K562 (cell line): ENCODE measurements at regions not wholly inside any gene's neighbourhood (a gene's known extent, or its start where the extent isn't known, plus 50 kb on each side); places are given as distances from the start of the nearest gene placed in this dataset.

Source experiments
- ATAC-seq: fragments of 200-7000 bp; cut with Tn5 transposase; 3 replicates; pipeline ENCODE4 v1.9.1; 2020; ENCODE audit warnings: moderate library complexity
- BruUV-seq: library from RNA; stranded (reverse); fragments of 400-500 nt; replicated peaks from 2 replicates; lab custom pipeline; 2021; lab: Mats Ljungman, UMichigan
- CTCF ChIA-PET: fragments of 300-600 bp; formaldehyde crosslinking; extraction: SDS; loops from one replicate; lab custom pipeline; 2021; ENCODE audit warnings: low intra/inter-chr PET ratio; lab: Yijun Ruan, JAX
- POLR2A ChIA-PET: fragments of 300-600, 350-650 bp; sonication (Branson Sonifier 250); formaldehyde crosslinking; extraction: SDS; loops from one replicate; lab custom pipeline; 2021; ENCODE audit warnings: antibody characterized with exemption, inconsistent platforms; lab: Yijun Ruan, JAX
- DNase-seq, 4 experiments: peaks; one replicate each; pipeline versions ENCODE4 v3.0.0 to v3.0.0-alpha.2; 2011 to 2018; ENCODE audit warnings: low spot score in 3 of 4, mixed read lengths in 3 of 4; ENCODE audit errors: extremely low read depth in 1 of 4
- FAIRE-seq: peaks from 2 replicates; lab custom pipeline; 2011; peaks lifted over from hg19 to GRCh38; lab: Jason Lieb, UNC
- H2AFZ ChIP-seq: 2 replicates; pipeline ENCODE4 v1.6.0; 2011; ENCODE audit warnings: low read depth, low read length, control low read depth, inconsistent platforms
- H3K27ac ChIP-seq: fragments of 200-600 bp; 3 replicates; pipeline ENCODE4 v1.8.0; 2011; ENCODE audit warnings: low read depth, mild to moderate bottlenecking, control low read depth, inconsistent platforms, low read length, moderate library complexity, mixed read lengths; ENCODE audit errors: extremely low read depth
- H3K27me3 ChIP-seq, 2 experiments: fragments of 300-600 bp in 1 of 2; 2 replicates in 1 of 2; 3 replicates in 1 of 2; pipeline versions ENCODE4 v1.6.0 to v1.8.0; 2011; ENCODE audit warnings: inconsistent platforms in 2 of 2, low read length in 2 of 2, mild to moderate bottlenecking in 1 of 2, mixed read lengths in 1 of 2, moderate library complexity in 1 of 2; ENCODE audit not compliant: control insufficient read depth in 2 of 2, insufficient read depth in 2 of 2
- H3K36me3 ChIP-seq: fragments of 300-600 bp; 3 replicates; pipeline ENCODE4 v1.8.0; 2011; ENCODE audit warnings: mild to moderate bottlenecking, low read length, inconsistent platforms; ENCODE audit not compliant: control insufficient read depth, insufficient read depth
- H3K4me1 ChIP-seq, 2 experiments: fragments of 200-600 bp in 1 of 2; replicated peaks in 1 of 2; 2 replicates in 1 of 2; 3 replicates in 1 of 2; pipeline versions ENCODE4 v1.5.1 to v1.8.0; 2011; ENCODE audit warnings: inconsistent platforms in 2 of 2, low read length in 2 of 2, mild to moderate bottlenecking in 1 of 2, mixed read lengths in 1 of 2, moderate library complexity in 1 of 2; ENCODE audit not compliant: control insufficient read depth in 2 of 2, insufficient read depth in 2 of 2
- H3K4me2 ChIP-seq: 2 replicates; pipeline ENCODE4 v1.6.1; 2011; ENCODE audit warnings: low read length, control low read depth, inconsistent platforms, mixed read lengths; ENCODE audit not compliant: insufficient read depth
- H3K4me3 ChIP-seq: fragments of 200-600 bp; sonication (generic), shearing (Covaris generic); 2 replicates; pipeline ENCODE4 v1.5.1; 2016; ENCODE audit warnings: control low read depth, inconsistent platforms
- H3K79me2 ChIP-seq: fragments of 200-600 bp; 3 replicates; pipeline ENCODE4 v1.8.0; 2011; ENCODE audit warnings: low read length, inconsistent platforms; ENCODE audit not compliant: control insufficient read depth, insufficient read depth
- H3K9ac ChIP-seq, 2 experiments: 2 replicates each; pipeline versions ENCODE4 v1.6.0 to v1.6.1; 2011; ENCODE audit warnings: low read depth in 2 of 2, low read length in 2 of 2, control low read depth in 1 of 2, inconsistent platforms in 1 of 2, mild to moderate bottlenecking in 1 of 2, mixed read lengths in 1 of 2; ENCODE audit not compliant: insufficient read depth in 1 of 2
- H3K9me1 ChIP-seq: one replicate; pipeline ENCODE4 v1.6.0; 2011; ENCODE audit warnings: inconsistent platforms, mild to moderate bottlenecking, low read length, moderate library complexity; ENCODE audit not compliant: control insufficient read depth, insufficient read depth
- H3K9me3 ChIP-seq: replicated peaks from 2 replicates; pipeline ENCODE4 v1.5.1; 2011; ENCODE audit warnings: low read depth, low read length, inconsistent platforms; ENCODE audit not compliant: control insufficient read depth, insufficient read depth
- H4K20me1 ChIP-seq: replicated peaks from 2 replicates; pipeline ENCODE4 v1.6.1; 2011; ENCODE audit warnings: low read length, inconsistent platforms, mixed read lengths; ENCODE audit not compliant: control insufficient read depth, insufficient read depth
- BCL6 ChIP-seq: fragments of 250-450 bp; sonication (Bioruptor Pico); IDR thresholded peaks from 2 replicates; pipeline ENCODE4 v1.4.0; 2020
- SREBF2 ChIP-seq: sonication (generic); formaldehyde crosslinking; IDR thresholded peaks from 2 replicates; pipeline ENCODE4 v1.4.0; 2020; ENCODE audit warnings: mild to moderate bottlenecking, missing genetic modification reagents
- ZNF561 ChIP-seq: fragments of 450-650 bp; formaldehyde crosslinking; conservative IDR thresholded peaks from 2 replicates; pipeline ENCODE4 v1.4.0; 2020; ENCODE audit warnings: mild to moderate bottlenecking, moderate library complexity
- WGBS: fragments of 100-300 bp; shearing (Covaris generic); methylation state at CpG from one replicate; pipeline ENCODE4 v1.1.6; 2016; ENCODE audit warnings: low coverage, mixed read lengths; ENCODE audit not compliant: insufficient coverage; ENCODE audit errors: missing lambda C conversion rate; 5-methylcytosine and 5-hydroxymethylcytosine counted together
- in situ Hi-C: fragments of 300-500 bp; cut with MboI; formaldehyde crosslinking; loops from 4 replicates; pipeline ENCODE4 v1.15.0; 2018; ENCODE audit warnings: inconsistent platforms, mixed read lengths
- intact Hi-C: fragments of 100-400 bp; cut with micrococcal nuclease; formaldehyde crosslinking; loops from 2 replicates; pipeline ENCODE4 v1.14.2; 2022

- no peaks in the 10 kb centered on the region for H3K79me2 ChIP-seq
- no peaks in the 10 kb centered on the region for H3K4me1 ChIP-seq
- no peak overlapping the region for H3K4me3 ChIP-seq
- no peak for FAIRE-seq
- intact Hi-C loops (no loop called here), in situ Hi-C loops (no loop called here)
- no TSS peak for BruUV-seq
- H3K36me3 ChIP-seq = no peaks in the 10 kb centered on the region
- no peak overlapping the region for H3K4me2 ChIP-seq
- CTCF ChIA-PET = no interaction called here
- DNase-seq = no peak
- no peaks in the 10 kb centered on the region for H3K9me1 ChIP-seq
- H3K27me3 ChIP-seq = no peaks in the 10 kb centered on the region
- POLR2A ChIA-PET = no interaction called here
- H3K9ac ChIP-seq = no peak overlapping the region
- no peak for ATAC-seq
- TF ChIP-seq ZNF561 (CRISPR knock-in tag) (no peak), BCL6 (CRISPR knock-in tag) (no peak)
- no peak overlapping the region for H3K27ac ChIP-seq
- no peak overlapping the region for H2AFZ ChIP-seq
- H3K9me3 ChIP-seq = no peaks in the 10 kb centered on the region
- no peaks in the 10 kb centered on the region for H4K20me1 ChIP-seq
Measured at GRCh38 chr21:16176570-16176969, 446.8 kb downstream of the USP25 start.

DNA sequence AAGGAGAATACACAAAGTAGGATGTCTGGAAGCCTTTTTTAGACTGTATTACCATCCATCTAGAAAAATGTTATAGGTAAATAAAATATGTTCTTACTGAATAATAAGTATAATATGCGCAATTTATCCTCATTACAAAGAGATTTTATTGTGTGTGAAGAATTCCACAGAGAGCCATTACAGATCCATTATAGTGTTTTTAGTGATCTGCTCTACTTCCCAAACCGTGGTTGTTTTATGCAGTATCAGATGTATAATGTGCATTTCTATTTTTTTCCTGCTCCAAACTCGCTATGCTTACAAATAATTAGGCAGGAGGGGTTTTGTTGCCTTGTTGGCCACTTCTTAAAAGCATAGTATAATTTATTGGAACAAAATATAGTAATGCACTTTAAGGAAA lies 447.8 kb downstream of the USP25 start:
- no peaks in the 10 kb centered on the region for H3K9me1 ChIP-seq
- no peaks in the 10 kb centered on the region for H3K79me2 ChIP-seq
- no peak for TF ChIP-seq SREBF2 (CRISPR knock-in tag)
- no peak overlapping the region for H3K4me2 ChIP-seq
- CTCF ChIA-PET = no interaction called here
- no peak overlapping the region for H3K4me3 ChIP-seq
- no peaks in the 10 kb centered on the region for H3K9me3 ChIP-seq
- in situ Hi-C loops (no loop called here), intact Hi-C loops (no loop called here)
- H3K9ac ChIP-seq = no peak overlapping the region
- H3K27ac ChIP-seq = no peak overlapping the region
- BruUV-seq = no TSS peak
- no peak overlapping the region for H2AFZ ChIP-seq
- no peaks in the 10 kb centered on the region for H3K27me3 ChIP-seq
- H3K4me1 ChIP-seq = no peaks in the 10 kb centered on the region
- POLR2A ChIA-PET = no interaction called here
- H4K20me1 ChIP-seq = no peaks in the 10 kb centered on the region
- no peaks in the 10 kb centered on the region for H3K36me3 ChIP-seq
- DNase-seq = no peak
- no peak for FAIRE-seq
- WGBS = 0% methylated on average over 3 of the region's 3 CpGs
- no peak for ATAC-seq
